GM12891 (cell line): ENCODE measurements at regions not wholly inside any gene's neighbourhood (a gene's known extent, or its start where the extent isn't known, plus 50 kb on each side); places are given as distances from the start of the nearest gene placed in this dataset.

Experiments used
- DNase-seq: peaks from one replicate; pipeline ENCODE4 v3.0.0; 2011; ENCODE audit warnings: low spot score; ENCODE audit not compliant: insufficient read length
- FAIRE-seq: peaks from 2 replicates; lab custom pipeline; 2011; peaks lifted over from hg19 to GRCh38; lab: Jason Lieb, UNC
- PAX5 ChIP-seq: IDR thresholded peaks from 2 replicates; pipeline ENCODE4 v1.6.1; 2011; ENCODE audit warnings: low read length, moderate library complexity, mild to moderate bottlenecking; ENCODE audit not compliant: insufficient read depth, severe bottlenecking
- POLR2A ChIP-seq: IDR thresholded peaks from 2 replicates; pipeline ENCODE4 v1.6.1; 2011; ENCODE audit warnings: low read depth, low read length, control low read depth
- POLR2AphosphoS5 ChIP-seq: IDR thresholded peaks from 2 replicates; pipeline ENCODE4 v1.6.1; 2011; ENCODE audit warnings: low read depth, low read length, control low read depth
- POU2F2 ChIP-seq: IDR thresholded peaks from 2 replicates; pipeline ENCODE4 v1.6.1; 2011; ENCODE audit warnings: low read depth, mild to moderate bottlenecking, control low read depth, low read length, moderate library complexity
- SPI1 ChIP-seq: IDR thresholded peaks from 2 replicates; pipeline ENCODE4 v1.6.1; 2011; ENCODE audit warnings: low read depth, low read length, control low read depth
- TAF1 ChIP-seq: IDR thresholded peaks from 2 replicates; pipeline ENCODE4 v1.6.1; 2011; ENCODE audit warnings: low read depth, low read length, control low read depth

- no peak for TF ChIP-seq PAX5
- no peak for TF ChIP-seq POU2F2
- TF ChIP-seq POLR2A: no peak
- TF ChIP-seq POLR2AphosphoS5: no peak
- no peak for TF ChIP-seq TAF1
- no peak for TF ChIP-seq SPI1
- DNase-seq (no peak), FAIRE-seq (no peak)
Observed at GRCh38 chr12:88251798-88252197, 109.7 kb downstream of the TMTC3 start.

GRCh38 chr12:88253371-88253978 is 111.4 kb downstream of the TMTC3 start:
- DNase-seq (no peak), FAIRE-seq (no peak)
- TF ChIP-seq TAF1 (no peak), PAX5 (no peak), POLR2A (no peak), POLR2AphosphoS5 (no peak), SPI1 (no peak), POU2F2 (no peak)

GRCh38 chr12:88255224-88255623 is 113.1 kb downstream of the TMTC3 start:
- FAIRE-seq (no peak), DNase-seq (no peak)
- TF ChIP-seq SPI1 (no peak), POLR2AphosphoS5 (no peak), POLR2A (no peak), POU2F2 (no peak), TAF1 (no peak), PAX5 (no peak)

GRCh38 chr12:88255847-88256246 is 113.7 kb downstream of the TMTC3 start:
- TF ChIP-seq POLR2AphosphoS5 (no peak), TAF1 (no peak), SPI1 (no peak), PAX5 (no peak), POU2F2 (no peak), POLR2A (no peak)
- FAIRE-seq (no peak), DNase-seq (no peak)

GRCh38 chr12:88258396-88258795 is 116.3 kb downstream of the TMTC3 start:
- FAIRE-seq (no peak), DNase-seq (no peak)
- no peak for TF ChIP-seq POLR2AphosphoS5
- no peak for TF ChIP-seq SPI1
- no peak for TF ChIP-seq PAX5
- TF ChIP-seq POLR2A: no peak
- no peak for TF ChIP-seq POU2F2
- no peak for TF ChIP-seq TAF1

- FAIRE-seq (no peak), DNase-seq (no peak)
- TF ChIP-seq SPI1 (no peak), POLR2AphosphoS5 (no peak), POU2F2 (no peak), TAF1 (no peak), PAX5 (no peak), POLR2A (no peak)
Observed at GRCh38 chr12:88266806-88267360, 124.8 kb downstream of the TMTC3 start.

GRCh38 chr12:88267630-88268029 is 125.5 kb downstream of the TMTC3 start:
- FAIRE-seq: no peak
- no peak for DNase-seq
- no peak for TF ChIP-seq POLR2A
- TF ChIP-seq POLR2AphosphoS5: no peak
- no peak for TF ChIP-seq SPI1
- TF ChIP-seq PAX5: no peak
- no peak for TF ChIP-seq TAF1
- no peak for TF ChIP-seq POU2F2

- TF ChIP-seq POU2F2 (no peak), SPI1 (no peak), TAF1 (no peak), POLR2A (no peak), POLR2AphosphoS5 (no peak), PAX5 (no peak)
- FAIRE-seq (no peak), DNase-seq (no peak)
Observed at GRCh38 chr12:88272456-88272855, 130.3 kb downstream of the TMTC3 start.

- DNase-seq (no peak), FAIRE-seq (no peak)
- TF ChIP-seq POLR2A (no peak), SPI1 (no peak), PAX5 (no peak)
Observed at GRCh38 chr12:88273450-88273849, 131.3 kb downstream of the TMTC3 start.

GRCh38 chr12:88273875-88274274 is 131.8 kb downstream of the TMTC3 start:
- FAIRE-seq (no peak), DNase-seq (no peak)
- TF ChIP-seq POU2F2 (no peak), POLR2A (no peak), TAF1 (no peak), PAX5 (no peak), POLR2AphosphoS5 (no peak), SPI1 (no peak)
